T-helper 17 cell (primary cell): ENCODE measurements at regions not wholly inside any gene's neighbourhood (a gene's known extent, or its start where the extent isn't known, plus 50 kb on each side); places are given as distances from the start of the nearest gene placed in this dataset.

Source experiments
- ATAC-seq: fragments of 150-1000 bp; cut with Tn5 transposase; 2 replicates; pipeline ENCODE4 v1.10.0; 2021; ENCODE audit warnings: mild to moderate bottlenecking, moderate library complexity
- DNase-seq, 3 donors: peaks; one replicate each; pipeline versions ENCODE4 v3.0.0 to v3.0.0-alpha.2; 2020 to 2021
- H3K9me3 ChIP-seq: one replicate; pipeline ENCODE4 v1.7.0; 2013; ENCODE audit warnings: low read length, mild to moderate bottlenecking; ENCODE audit not compliant: control insufficient read depth, poor library complexity, severe bottlenecking
- H3K27ac Mint-ChIP-seq: one replicate; pipeline ENCODE4 v1.8.0; 2022; ENCODE audit warnings: mild to moderate bottlenecking, moderate library complexity, mixed read lengths
- H3K27me3 Mint-ChIP-seq: one replicate; pipeline ENCODE4 v1.8.0; 2022; ENCODE audit warnings: mixed read lengths
- H3K36me3 Mint-ChIP-seq: one replicate; pipeline ENCODE4 v1.8.0; 2022; ENCODE audit warnings: low read depth, mixed read lengths
- H3K4me1 Mint-ChIP-seq: one replicate; pipeline ENCODE4 v1.8.0; 2022; ENCODE audit warnings: mild to moderate bottlenecking, mixed read lengths
- H3K4me3 Mint-ChIP-seq: one replicate; pipeline ENCODE4 v1.8.0; 2022; ENCODE audit warnings: mild to moderate bottlenecking, moderate library complexity, mixed read lengths

GRCh38 chr4:84362896-84363655 is 136.0 kb downstream of the NKX6-1 start:
- no peaks in the 10 kb centered on the region for H3K4me1 Mint-ChIP-seq
- no peaks in the 10 kb centered on the region for H3K36me3 Mint-ChIP-seq
- no peaks in the 10 kb centered on the region for H3K9me3 ChIP-seq
- H3K4me3 Mint-ChIP-seq, result no peak overlapping the region
- ATAC-seq, result no peak
- no peaks in the 10 kb centered on the region for H3K27me3 Mint-ChIP-seq
- H3K27ac Mint-ChIP-seq, result no peak overlapping the region
- no peak for DNase-seq

GRCh38 chr4:84342161-84342560 is 156.9 kb downstream of the NKX6-1 start:
- H3K4me3 Mint-ChIP-seq, result no peak overlapping the region
- no peak overlapping the region for H3K27ac Mint-ChIP-seq
- no peaks in the 10 kb centered on the region for H3K27me3 Mint-ChIP-seq
- H3K9me3 ChIP-seq, result no peaks in the 10 kb centered on the region
- DNase-seq (no peak), ATAC-seq (no peak)
- H3K36me3 Mint-ChIP-seq, result no peaks in the 10 kb centered on the region
- H3K4me1 Mint-ChIP-seq, result no peaks in the 10 kb centered on the region

- H3K4me1 Mint-ChIP-seq, result no peaks in the 10 kb centered on the region
- H3K9me3 ChIP-seq, result no peaks in the 10 kb centered on the region
- no peaks in the 10 kb centered on the region for H3K27me3 Mint-ChIP-seq
- no peaks in the 10 kb centered on the region for H3K36me3 Mint-ChIP-seq
- no peak overlapping the region for H3K27ac Mint-ChIP-seq
- H3K4me3 Mint-ChIP-seq, result no peak overlapping the region
- ATAC-seq (no peak), DNase-seq (no peak)
Observed at GRCh38 chr4:84341559-84341958, 157.5 kb downstream of the NKX6-1 start.

- ATAC-seq (no peak), DNase-seq (no peak)
- Mint-ChIP-seq H3K27ac (no peak overlapping the region), H3K36me3 (no peaks in the 10 kb centered on the region), H3K4me3 (no peak overlapping the region), H3K27me3 (no peaks in the 10 kb centered on the region), H3K4me1 (no peaks in the 10 kb centered on the region)
- no peaks in the 10 kb centered on the region for H3K9me3 ChIP-seq
Observed at GRCh38 chr4:84338367-84338766, 160.7 kb downstream of the NKX6-1 start.

GRCh38 chr4:84336964-84337705 is 162.0 kb downstream of the NKX6-1 start:
- no peak overlapping the region for H3K27ac Mint-ChIP-seq

GRCh38 chr4:84327526-84327925 is 171.6 kb downstream of the NKX6-1 start:
- ATAC-seq, result no peak

More at GRCh38 chr4:84336964-84337705, 162.0 kb downstream of the NKX6-1 start:
- Mint-ChIP-seq H3K36me3 (no peaks in the 10 kb centered on the region), H3K4me1 (no peaks in the 10 kb centered on the region), H3K27me3 (no peaks in the 10 kb centered on the region), H3K4me3 (no peak overlapping the region)
- DNase-seq, result no peak
- H3K9me3 ChIP-seq, result no peaks in the 10 kb centered on the region
- no peak for ATAC-seq

GRCh38 chr4:84325625-84326024 is 173.5 kb downstream of the NKX6-1 start:
- Mint-ChIP-seq H3K27me3 (no peaks in the 10 kb centered on the region), H3K27ac (no peak overlapping the region), H3K4me3 (no peak overlapping the region), H3K4me1 (no peaks in the 10 kb centered on the region), H3K36me3 (no peaks in the 10 kb centered on the region)
- ATAC-seq (no peak), DNase-seq (no peak)
- no peaks in the 10 kb centered on the region for H3K9me3 ChIP-seq

More at GRCh38 chr4:84327526-84327925, 171.6 kb downstream of the NKX6-1 start:
- no peaks in the 10 kb centered on the region for H3K36me3 Mint-ChIP-seq
- H3K4me1 Mint-ChIP-seq, result no peaks in the 10 kb centered on the region
- H3K27me3 Mint-ChIP-seq, result no peaks in the 10 kb centered on the region
- H3K27ac Mint-ChIP-seq, result no peak overlapping the region
- DNase-seq, result no peak
- H3K9me3 ChIP-seq, result no peaks in the 10 kb centered on the region
- H3K4me3 Mint-ChIP-seq, result no peak overlapping the region

GRCh38 chr4:84324303-84325245 is 174.5 kb downstream of the NKX6-1 start:
- Mint-ChIP-seq H3K4me1 (no peaks in the 10 kb centered on the region), H3K27ac (no peak overlapping the region), H3K36me3 (no peaks in the 10 kb centered on the region), H3K4me3 (no peak overlapping the region), H3K27me3 (no peaks in the 10 kb centered on the region)
- ATAC-seq (no peak), DNase-seq (no peak)
- H3K9me3 ChIP-seq, result no peaks in the 10 kb centered on the region

GRCh38 chr4:84319124-84319523 is 180.0 kb downstream of the NKX6-1 start:
- Mint-ChIP-seq H3K27ac (no peak overlapping the region), H3K36me3 (no peaks in the 10 kb centered on the region), H3K4me3 (no peak overlapping the region), H3K27me3 (no peaks in the 10 kb centered on the region), H3K4me1 (no peaks in the 10 kb centered on the region)
- H3K9me3 ChIP-seq, result no peaks in the 10 kb centered on the region
- DNase-seq (no peak), ATAC-seq (no peak)

GRCh38 chr4:84317513-84317912 is 181.6 kb downstream of the NKX6-1 start:
- no peak for ATAC-seq

GRCh38 chr4:84312426-84313012 is 186.6 kb downstream of the NKX6-1 start:
- Mint-ChIP-seq H3K36me3 (no peaks in the 10 kb centered on the region), H3K27ac (no peak overlapping the region), H3K27me3 (no peaks in the 10 kb centered on the region), H3K4me3 (no peak overlapping the region), H3K4me1 (no peaks in the 10 kb centered on the region)
- ATAC-seq (no peak), DNase-seq (no peak)
- no peaks in the 10 kb centered on the region for H3K9me3 ChIP-seq

More at GRCh38 chr4:84317513-84317912, 181.6 kb downstream of the NKX6-1 start:
- H3K9me3 ChIP-seq, result no peaks in the 10 kb centered on the region
- Mint-ChIP-seq H3K4me3 (no peak overlapping the region), H3K27me3 (no peaks in the 10 kb centered on the region), H3K36me3 (no peaks in the 10 kb centered on the region), H3K27ac (no peak overlapping the region), H3K4me1 (no peaks in the 10 kb centered on the region)
- DNase-seq, result no peak

- ATAC-seq (no peak), DNase-seq (no peak)
- H3K36me3 Mint-ChIP-seq, result no peaks in the 10 kb centered on the region
- H3K9me3 ChIP-seq, result no peaks in the 10 kb centered on the region
- H3K4me3 Mint-ChIP-seq, result no peak overlapping the region
- no peaks in the 10 kb centered on the region for H3K27me3 Mint-ChIP-seq
- no peaks in the 10 kb centered on the region for H3K4me1 Mint-ChIP-seq
- no peak overlapping the region for H3K27ac Mint-ChIP-seq
Observed at GRCh38 chr4:84309191-84309590, 189.9 kb downstream of the NKX6-1 start.
